ENCODE measurements at regions not wholly inside any gene's neighbourhood (a gene's known extent, or its start where the extent isn't known, plus 50 kb on each side); places are given as distances from the start of the nearest gene placed in this dataset.

- TF ChIP-seq EZH2phosphoT487 (IDR thresholded peaks at IDR 0.05): no peak
- TF ChIP-seq, protein P1, sequence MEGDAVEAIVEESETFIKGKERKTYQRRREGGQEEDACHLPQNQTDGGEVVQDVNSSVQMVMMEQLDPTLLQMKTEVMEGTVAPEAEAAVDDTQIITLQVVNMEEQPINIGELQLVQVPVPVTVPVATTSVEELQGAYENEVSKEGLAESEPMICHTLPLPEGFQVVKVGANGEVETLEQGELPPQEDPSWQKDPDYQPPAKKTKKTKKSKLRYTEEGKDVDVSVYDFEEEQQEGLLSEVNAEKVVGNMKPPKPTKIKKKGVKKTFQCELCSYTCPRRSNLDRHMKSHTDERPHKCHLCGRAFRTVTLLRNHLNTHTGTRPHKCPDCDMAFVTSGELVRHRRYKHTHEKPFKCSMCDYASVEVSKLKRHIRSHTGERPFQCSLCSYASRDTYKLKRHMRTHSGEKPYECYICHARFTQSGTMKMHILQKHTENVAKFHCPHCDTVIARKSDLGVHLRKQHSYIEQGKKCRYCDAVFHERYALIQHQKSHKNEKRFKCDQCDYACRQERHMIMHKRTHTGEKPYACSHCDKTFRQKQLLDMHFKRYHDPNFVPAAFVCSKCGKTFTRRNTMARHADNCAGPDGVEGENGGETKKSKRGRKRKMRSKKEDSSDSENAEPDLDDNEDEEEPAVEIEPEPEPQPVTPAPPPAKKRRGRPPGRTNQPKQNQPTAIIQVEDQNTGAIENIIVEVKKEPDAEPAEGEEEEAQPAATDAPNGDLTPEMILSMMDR (IDR thresholded peaks at IDR 0.05): no peak
Observed at GRCh38 chr13:86710013-86710412, 910.8 kb upstream of the SLITRK6 start.

Data from neural progenitor cell (in vitro differentiated cells).